IMR-90 (cell line): ENCODE measurements at regions not wholly inside any gene's neighbourhood (a gene's known extent, or its start where the extent isn't known, plus 50 kb on each side); places are given as distances from the start of the nearest gene placed in this dataset.

Source experiments
- ATAC-seq: fragments of 200-7000 bp; cut with Tn5 transposase; 2 replicates; pipeline ENCODE4 v1.9.1; 2020; ENCODE audit warnings: low read depth, mild to moderate bottlenecking, moderate library complexity
- BruUV-seq: library from RNA; stranded (reverse); fragments of 400-500 nt; replicated peaks from 2 replicates; lab custom pipeline; 2021; lab: Mats Ljungman, UMichigan
- CTCF ChIA-PET: fragments of 300-600 bp; formaldehyde crosslinking; extraction: SDS; loops from one replicate; lab custom pipeline; 2021; ENCODE audit warnings: antibody characterized with exemption; lab: Yijun Ruan, JAX
- POLR2A ChIA-PET: fragments of 300-600 bp; sonication (Branson Sonifier 250); formaldehyde crosslinking; loops from one replicate; lab custom pipeline; 2022; ENCODE audit warnings: antibody characterized with exemption; ENCODE audit not compliant: unreplicated experiment; lab: Charles Lee
- DNase-seq: peaks from one replicate; pipeline ENCODE4 v3.0.0; 2013
- H2AFZ ChIP-seq: replicated peaks from 2 replicates; pipeline ENCODE3; 2013; ENCODE audit warnings: low read length, mild to moderate bottlenecking; ENCODE audit not compliant: poor library complexity
- H2AK5ac ChIP-seq: 2 replicates; pipeline ENCODE4 v1.6.1; 2013; ENCODE audit warnings: low read depth, low read length, inconsistent platforms
- H2AK9ac ChIP-seq: replicated peaks from 2 replicates; pipeline ENCODE3; 2013; ENCODE audit warnings: mild to moderate bottlenecking, low read depth, low read length, moderate library complexity; ENCODE audit not compliant: poor library complexity
- H2BK120ac ChIP-seq: 2 replicates; pipeline ENCODE4 v1.6.1; 2013; ENCODE audit warnings: low read depth, low read length, inconsistent platforms
- H2BK15ac ChIP-seq: 3 replicates; pipeline ENCODE4 v1.6.1; 2013; ENCODE audit warnings: low read depth, low read length, inconsistent platforms
- H2BK20ac ChIP-seq: 2 replicates; pipeline ENCODE4 v1.6.1; 2013; ENCODE audit warnings: low read depth, mild to moderate bottlenecking, inconsistent platforms, low read length, moderate library complexity
- H2BK5ac ChIP-seq: 2 replicates; pipeline ENCODE4 v1.6.1; 2013; ENCODE audit warnings: mild to moderate bottlenecking, low read depth, low read length, inconsistent platforms; ENCODE audit not compliant: poor library complexity, severe bottlenecking
- H3K14ac ChIP-seq: replicated peaks from 2 replicates; pipeline ENCODE4 v1.6.1; 2013; ENCODE audit warnings: low read depth, low read length, inconsistent platforms
- H3K18ac ChIP-seq: 2 replicates; pipeline ENCODE4 v1.6.1; 2013; ENCODE audit warnings: low read depth, low read length, control low read depth
- H3K23ac ChIP-seq: 2 replicates; pipeline ENCODE4 v1.6.1; 2013; ENCODE audit warnings: low read depth, low read length, inconsistent platforms
- H3K27ac ChIP-seq: 2 replicates; pipeline ENCODE4 v1.5.1; 2013; ENCODE audit warnings: mild to moderate bottlenecking, control low read depth, low read length; ENCODE audit not compliant: insufficient read depth
- H3K27me3 ChIP-seq: 2 replicates; pipeline ENCODE4 v1.6.1; 2013; ENCODE audit warnings: low read length; ENCODE audit not compliant: control insufficient read depth, insufficient read depth
- H3K36me3 ChIP-seq: 2 replicates; pipeline ENCODE4 v1.6.1; 2013; ENCODE audit warnings: low read length, mixed read lengths; ENCODE audit not compliant: control insufficient read depth, insufficient read depth
- H3K4ac ChIP-seq: 2 replicates; pipeline ENCODE4 v1.6.1; 2013; ENCODE audit warnings: low read depth, low read length, inconsistent platforms
- H3K4me1 ChIP-seq: 2 replicates; pipeline ENCODE4 v1.6.1; 2013; ENCODE audit warnings: low read length, mixed read lengths; ENCODE audit not compliant: control insufficient read depth, insufficient read depth
- H3K4me2 ChIP-seq: 2 replicates; pipeline ENCODE4 v1.6.1; 2013; ENCODE audit warnings: low read depth, mild to moderate bottlenecking, control low read depth, low read length, moderate library complexity
- H3K4me3 ChIP-seq: 2 replicates; pipeline ENCODE4 v1.5.1; 2013; ENCODE audit warnings: low read depth, mild to moderate bottlenecking, control low read depth, low read length, moderate library complexity; ENCODE audit not compliant: insufficient read depth
- H3K56ac ChIP-seq: 2 replicates; pipeline ENCODE4 v1.6.1; 2013; ENCODE audit warnings: low read length, inconsistent platforms; ENCODE audit not compliant: insufficient read depth; ENCODE audit errors: extremely low read depth
- H3K79me1 ChIP-seq, 2 experiments: 2 replicates each; pipeline ENCODE4 v1.6.1; 2013; ENCODE audit warnings: low read length in 2 of 2, inconsistent platforms in 1 of 2, low read depth in 1 of 2
- H3K9ac ChIP-seq: 2 replicates; pipeline ENCODE4 v1.6.1; 2013; ENCODE audit warnings: low read depth, low read length, control low read depth
- H3K9me1 ChIP-seq: 2 replicates; pipeline ENCODE4 v1.6.1; 2013; ENCODE audit warnings: low read length, inconsistent platforms; ENCODE audit not compliant: insufficient read depth
- H3K9me3 ChIP-seq: 2 replicates; pipeline ENCODE4 v1.6.1; 2013; ENCODE audit warnings: low read length; ENCODE audit not compliant: control insufficient read depth, insufficient read depth
- H4K20me1 ChIP-seq: 2 replicates; pipeline ENCODE4 v1.6.1; 2013; ENCODE audit warnings: low read length, inconsistent platforms; ENCODE audit not compliant: insufficient read depth
- H4K5ac ChIP-seq: 2 replicates; pipeline ENCODE4 v1.6.1; 2013; ENCODE audit warnings: mild to moderate bottlenecking, low read depth, low read length, control low read depth
- H4K8ac ChIP-seq, 2 experiments: 2 replicates each; pipeline ENCODE4 v1.6.1; 2013; ENCODE audit warnings: low read depth in 2 of 2, low read length in 2 of 2, control low read depth in 1 of 2, inconsistent platforms in 1 of 2
- H4K91ac ChIP-seq: 2 replicates; pipeline ENCODE4 v1.6.1; 2013; ENCODE audit warnings: low read depth, low read length, inconsistent platforms; ENCODE audit not compliant: insufficient read depth
- BHLHE40 ChIP-seq: fragments of 150-350 bp; IDR thresholded peaks from 2 replicates; pipeline ENCODE4 v1.6.1; 2016; ENCODE audit warnings: mild to moderate bottlenecking, low read depth, low read length
- CEBPB ChIP-seq: IDR thresholded peaks from 2 replicates; pipeline ENCODE4 v1.6.1; 2012; ENCODE audit warnings: low read depth, low read length, improper control_type of control experiment
- CHD1 ChIP-seq: IDR thresholded peaks from 2 replicates; pipeline ENCODE4 v1.6.1; 2012; ENCODE audit warnings: low read depth, low read length, improper control_type of control experiment
- CTCF ChIP-seq: conservative IDR thresholded peaks from 2 replicates; pipeline ENCODE4 v1.5.1; 2012; ENCODE audit warnings: mild to moderate bottlenecking, low read depth, low read length, improper control_type of control experiment
- ELK1 ChIP-seq: fragments of 150-350 bp; IDR thresholded peaks from 2 replicates; pipeline ENCODE4 v1.6.1; 2016; ENCODE audit warnings: low read depth, mild to moderate bottlenecking, low read length, moderate library complexity, borderline replicate concordance
- FOS ChIP-seq: fragments of 150-350 bp; IDR thresholded peaks from 2 replicates; pipeline ENCODE4 v1.6.1; 2016; ENCODE audit warnings: low read depth, low read length
- MAFK ChIP-seq: IDR thresholded peaks from 2 replicates; pipeline ENCODE4 v1.6.1; 2012; ENCODE audit warnings: low read depth, low read length, improper control_type of control experiment
- MAZ ChIP-seq: IDR thresholded peaks from 2 replicates; pipeline ENCODE4 v1.6.1; 2012; ENCODE audit warnings: low read depth, mild to moderate bottlenecking, low read length, improper control_type of control experiment, moderate library complexity, borderline replicate concordance
- NFE2L2 ChIP-seq: fragments of 150-350 bp; IDR thresholded peaks from 2 replicates; pipeline ENCODE4 v1.6.1; 2016; ENCODE audit warnings: low read depth, mild to moderate bottlenecking, low read length
- POLR2A ChIP-seq: IDR thresholded peaks from 2 replicates; pipeline ENCODE4 v1.6.1; 2012; ENCODE audit warnings: mild to moderate bottlenecking, low read depth, low read length
- RAD21 ChIP-seq: IDR thresholded peaks from 2 replicates; pipeline ENCODE4 v1.6.1; 2012; ENCODE audit warnings: low read length, improper control_type of control experiment
- RCOR1 ChIP-seq: IDR thresholded peaks from 2 replicates; pipeline ENCODE4 v1.6.1; 2012; ENCODE audit warnings: mild to moderate bottlenecking, low read length, improper control_type of control experiment; ENCODE audit not compliant: insufficient replicate concordance
- SMC3 ChIP-seq: fragments of 150-350 bp; IDR thresholded peaks from 2 replicates; pipeline ENCODE4 v1.6.1; 2016; ENCODE audit warnings: low read depth, mild to moderate bottlenecking, antibody characterized with exemption, low read length, moderate library complexity
- WGBS, 2 experiments: methylation state at CpG; one replicate each; pipeline versions ENCODE4 v1.1.5 to v1.1.7; 2013; ENCODE audit warnings: missing lambda C conversion rate in 2 of 2; ENCODE audit not compliant: insufficient read length in 1 of 2; ENCODE audit errors: extremely low coverage in 2 of 2; 5-methylcytosine and 5-hydroxymethylcytosine counted together
- dilution Hi-C: fragments of 300-500 bp; cut with HindIII; formaldehyde crosslinking; loops from one replicate; pipeline ENCODE4 v1.14.3; 2018; ENCODE audit warnings: low sequenced_read_pairs; ENCODE audit not compliant: unreplicated experiment
- in situ Hi-C: fragments of 300-500 bp; cut with MboI; formaldehyde crosslinking; loops from 3 replicates; pipeline ENCODE4 v1.14.3; 2019; ENCODE audit warnings: low sequenced_read_pairs, inconsistent platforms, mixed read lengths
- intact Hi-C: fragments of 100-400 bp; cut with micrococcal nuclease; formaldehyde crosslinking; loops from 2 replicates; pipeline ENCODE4 v1.10.0; 2022
- TF ChIP-seq, protein P1 (sequence below): fragments of 150-350 bp; IDR thresholded peaks from 2 replicates; pipeline ENCODE4 v1.6.1; 2017; ENCODE audit warnings: mild to moderate bottlenecking, antibody characterized with exemption, low read length, low read depth

GRCh38 chr18:40017021-40017420, 1938.0 kb upstream of the PIK3C3 start:
- WGBS, 2 experiments, result no CpG with 5 or more reads among the region's 6 CpGs
- Histone ChIP-seq H4K8ac (no peak overlapping the region), H3K18ac (no peak overlapping the region), H3K4me2 (no peak overlapping the region), H3K4ac (no peak overlapping the region), H2BK5ac (no peak overlapping the region), H3K27me3 (no peaks in the 10 kb centered on the region), H3K4me3 (no peak overlapping the region), H3K36me3 (no peaks in the 10 kb centered on the region), H3K9ac (no peak overlapping the region), H3K9me3 (no peaks in the 10 kb centered on the region), H3K56ac (no peak overlapping the region), H3K9me1 (no peaks in the 10 kb centered on the region), H4K20me1 (no peaks in the 10 kb centered on the region), H4K5ac (no peak overlapping the region), H4K91ac (no peak overlapping the region), H3K79me1 (no peaks in the 10 kb centered on the region), H3K4me1 (no peaks in the 10 kb centered on the region), H2BK120ac (no peak overlapping the region), H3K27ac (no peak overlapping the region), H2AK5ac (no peak overlapping the region), H2AFZ (no peak overlapping the region), H2BK20ac (no peak overlapping the region), H3K14ac (no peak overlapping the region), H2BK15ac (no peak overlapping the region), H2AK9ac (no peak overlapping the region), H3K23ac (no peak overlapping the region)
- TF ChIP-seq ELK1 (no peak), CTCF (no peak), RAD21 (no peak), NFE2L2 (no peak), MAZ (no peak), MAFK (no peak), RCOR1 (no peak), CEBPB (no peak), SMC3 (no peak), FOS (no peak), BHLHE40 (no peak), POLR2A (no peak), CHD1 (no peak)
- TF ChIP-seq, protein P1, sequence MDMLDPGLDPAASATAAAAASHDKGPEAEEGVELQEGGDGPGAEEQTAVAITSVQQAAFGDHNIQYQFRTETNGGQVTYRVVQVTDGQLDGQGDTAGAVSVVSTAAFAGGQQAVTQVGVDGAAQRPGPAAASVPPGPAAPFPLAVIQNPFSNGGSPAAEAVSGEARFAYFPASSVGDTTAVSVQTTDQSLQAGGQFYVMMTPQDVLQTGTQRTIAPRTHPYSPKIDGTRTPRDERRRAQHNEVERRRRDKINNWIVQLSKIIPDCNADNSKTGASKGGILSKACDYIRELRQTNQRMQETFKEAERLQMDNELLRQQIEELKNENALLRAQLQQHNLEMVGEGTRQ, result no peak
- BruUV-seq, result no TSS peak
- dilution Hi-C loops (no loop called here), in situ Hi-C loops (no loop called here), intact Hi-C loops (no loop called here)
- CTCF ChIA-PET, result no interaction called here
- POLR2A ChIA-PET, result no interaction called here
- no peak for ATAC-seq
- no peak for DNase-seq
